CD14-positive monocyte (primary cell): ENCODE measurements at regions not wholly inside any gene's neighbourhood (a gene's known extent, or its start where the extent isn't known, plus 50 kb on each side); places are given as distances from the start of the nearest gene placed in this dataset.

Experiments used
- DNase-seq, 3 donors: peaks; one replicate each; pipeline ENCODE4 v3.0.0-alpha.2; 2011 to 2022
- H2AFZ ChIP-seq: 2 replicates; pipeline ENCODE4 v1.6.0; 2012; ENCODE audit warnings: mild to moderate bottlenecking, low read depth, low read length, inconsistent platforms; ENCODE audit not compliant: insufficient read depth, poor library complexity, severe bottlenecking
- H3K27ac ChIP-seq, 2 donors: 1 replicate in 1 of 2; 2 replicates in 1 of 2; pipeline ENCODE4 v1.5.1; 2012 to 2013; ENCODE audit warnings: low read length in 2 of 2, control low read depth in 1 of 2, inconsistent platforms in 1 of 2, low read depth in 1 of 2, mild to moderate bottlenecking in 1 of 2
- H3K27me3 ChIP-seq, 2 donors: one replicate each; pipeline versions ENCODE4 v1.6.0 to v1.6.1; 2011 to 2013; ENCODE audit warnings: low read length in 2 of 2; ENCODE audit not compliant: control insufficient read depth in 2 of 2, insufficient read depth in 2 of 2
- H3K36me3 ChIP-seq, 2 donors: replicated peaks in 1 of 2; 1 replicate in 1 of 2; 2 replicates in 1 of 2; pipeline versions ENCODE4 v1.5.1 to v1.6.1; 2012 to 2013; ENCODE audit warnings: low read length in 2 of 2, control low read depth in 1 of 2, inconsistent platforms in 1 of 2, mild to moderate bottlenecking in 1 of 2; ENCODE audit not compliant: insufficient read depth in 2 of 2, control insufficient read depth in 1 of 2
- H3K4me1 ChIP-seq, 2 donors: 1 replicate in 1 of 2; 2 replicates in 1 of 2; pipeline versions ENCODE4 v1.5.1 to v1.6.1; 2012 to 2013; ENCODE audit warnings: low read length in 2 of 2, control low read depth in 1 of 2, inconsistent platforms in 1 of 2, mild to moderate bottlenecking in 1 of 2, moderate library complexity in 1 of 2; ENCODE audit not compliant: insufficient read depth in 2 of 2, control insufficient read depth in 1 of 2
- H3K4me2 ChIP-seq: replicated peaks from 2 replicates; pipeline ENCODE3; 2012; ENCODE audit warnings: low read length, moderate library complexity, mild to moderate bottlenecking; ENCODE audit not compliant: poor library complexity, severe bottlenecking; ENCODE audit errors: extremely low read depth
- H3K4me3 ChIP-seq, 3 experiments: fragments of 200-600 bp in 1 of 3; sonication (generic) in 1 of 3; replicated peaks in 1 of 3; 1 replicate in 2 of 3; 2 replicates in 1 of 3; pipeline ENCODE4 v1.5.1; 2011 to 2013; ENCODE audit warnings: low read length in 3 of 3, mild to moderate bottlenecking in 3 of 3, control low read depth in 2 of 3, low read depth in 2 of 3, inconsistent platforms in 1 of 3, moderate library complexity in 1 of 3
- H3K79me2 ChIP-seq: 2 replicates; pipeline ENCODE4 v1.6.0; 2012; ENCODE audit warnings: mild to moderate bottlenecking, control low read depth, inconsistent platforms, low read length, moderate library complexity; ENCODE audit not compliant: insufficient read depth
- H3K9ac ChIP-seq: 2 replicates; pipeline ENCODE4 v1.6.0; 2017; ENCODE audit warnings: low read length, mild to moderate bottlenecking; ENCODE audit not compliant: insufficient read depth, poor library complexity, severe bottlenecking
- H3K9me3 ChIP-seq, 2 donors: replicated peaks in 1 of 2; 1 replicate in 1 of 2; 2 replicates in 1 of 2; pipeline versions ENCODE4 v1.5.1 to v1.6.1; 2012 to 2013; ENCODE audit warnings: low read length in 2 of 2, control low read depth in 1 of 2; ENCODE audit not compliant: control insufficient read depth in 1 of 2, insufficient read depth in 1 of 2
- H4K20me1 ChIP-seq: 2 replicates; pipeline ENCODE4 v1.6.0; 2012; ENCODE audit warnings: mild to moderate bottlenecking, low read length, control low read depth, moderate library complexity; ENCODE audit not compliant: insufficient read depth
- H3K27ac Mint-ChIP-seq, 7 donors: one replicate each; pipeline ENCODE4 v1.8.0; 2020; ENCODE audit warnings: mild to moderate bottlenecking in 7 of 7, mixed read lengths in 7 of 7, moderate library complexity in 6 of 7, inconsistent platforms in 2 of 7
- H3K27me3 Mint-ChIP-seq, 3 donors: one replicate each; pipeline ENCODE4 v1.8.0; 2021 to 2022; ENCODE audit warnings: low read depth in 3 of 3, mild to moderate bottlenecking in 3 of 3, mixed read lengths in 3 of 3, moderate library complexity in 3 of 3, inconsistent platforms in 1 of 3
- H3K36me3 Mint-ChIP-seq, 2 donors: one replicate each; pipeline ENCODE4 v1.8.0; 2020; ENCODE audit warnings: mixed read lengths in 2 of 2, inconsistent platforms in 1 of 2, mild to moderate bottlenecking in 1 of 2
- H3K4me1 Mint-ChIP-seq: one replicate; pipeline ENCODE4 v1.8.0; 2020; ENCODE audit warnings: mild to moderate bottlenecking, mixed read lengths
- H3K4me3 Mint-ChIP-seq, 2 donors: one replicate each; pipeline ENCODE4 v1.8.0; 2020; ENCODE audit warnings: mild to moderate bottlenecking in 2 of 2, mixed read lengths in 2 of 2, moderate library complexity in 1 of 2
- H3K9me3 Mint-ChIP-seq, 7 donors: one replicate each; pipeline ENCODE4 v1.8.0; 2020 to 2022; ENCODE audit warnings: mixed read lengths in 7 of 7, mild to moderate bottlenecking in 6 of 7, moderate library complexity in 6 of 7, inconsistent platforms in 2 of 7
- WGBS: methylation state at CpG from one replicate; pipeline ENCODE4 v1.1.5; 2013; ENCODE audit warnings: missing lambda C conversion rate; ENCODE audit not compliant: insufficient coverage; 5-methylcytosine and 5-hydroxymethylcytosine counted together
- intact Hi-C, 2 donors: fragments of 100-400 bp; cut with micrococcal nuclease; formaldehyde crosslinking; loops; one replicate each; pipeline versions ENCODE4 v1.15.0 to v1.15.1; 2023
- TF ChIP-seq, protein P1 (sequence below): fragments of 200-600 bp; IDR thresholded peaks from one replicate; pipeline ENCODE4 v1.8.0; 2022; ENCODE audit warnings: antibody characterized with exemption, mild to moderate bottlenecking

DNA sequence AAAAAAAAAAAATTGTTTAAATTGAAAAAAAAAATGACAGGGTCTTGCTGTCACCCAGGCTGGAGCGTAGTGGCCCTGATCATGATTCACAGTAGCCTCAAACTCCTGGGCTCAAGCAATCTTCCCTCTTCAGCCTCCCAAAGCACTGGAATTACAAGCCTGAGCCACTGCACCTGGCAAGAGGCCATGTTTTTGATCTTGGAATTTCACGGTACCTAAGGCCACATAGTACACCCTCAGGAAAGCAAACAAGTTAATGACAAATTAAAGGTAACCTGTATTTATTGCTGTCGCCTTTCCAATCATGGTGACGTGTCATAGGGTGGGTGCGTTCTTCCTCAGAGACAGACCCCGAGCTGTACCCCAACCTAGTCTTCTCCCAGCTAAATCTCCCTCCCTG, 79.2 kb downstream of the LINC00237 start:
- no peak for DNase-seq
- Histone ChIP-seq H3K27ac (no peak overlapping the region), H3K79me2 (no peaks in the 10 kb centered on the region), H2AFZ (no peak overlapping the region), H3K4me2 (no peak overlapping the region), H3K9me3 (no peaks in the 10 kb centered on the region), H4K20me1 (no peaks in the 10 kb centered on the region), H3K36me3 (no peaks in the 10 kb centered on the region), H3K4me1 (no peaks in the 10 kb centered on the region), H3K9ac (no peak overlapping the region), H3K27me3 (no peaks in the 10 kb centered on the region), H3K4me3 (no peak overlapping the region)
- H3K9me3 Mint-ChIP-seq = peaks cover 0 to 3% (median 1%) of the 10 kb centered on the region in 7 donors
- H3K4me3 Mint-ChIP-seq = no peak overlapping the region
- H3K36me3 Mint-ChIP-seq = no peaks in the 10 kb centered on the region
- intact Hi-C loops = no loop called here
- H3K4me1 Mint-ChIP-seq = no peaks in the 10 kb centered on the region
- H3K27me3 Mint-ChIP-seq = peaks cover 11 to 21% (median 14%) of the 10 kb centered on the region in 3 donors
- no peak overlapping the region for H3K27ac Mint-ChIP-seq
- TF ChIP-seq, protein P1, sequence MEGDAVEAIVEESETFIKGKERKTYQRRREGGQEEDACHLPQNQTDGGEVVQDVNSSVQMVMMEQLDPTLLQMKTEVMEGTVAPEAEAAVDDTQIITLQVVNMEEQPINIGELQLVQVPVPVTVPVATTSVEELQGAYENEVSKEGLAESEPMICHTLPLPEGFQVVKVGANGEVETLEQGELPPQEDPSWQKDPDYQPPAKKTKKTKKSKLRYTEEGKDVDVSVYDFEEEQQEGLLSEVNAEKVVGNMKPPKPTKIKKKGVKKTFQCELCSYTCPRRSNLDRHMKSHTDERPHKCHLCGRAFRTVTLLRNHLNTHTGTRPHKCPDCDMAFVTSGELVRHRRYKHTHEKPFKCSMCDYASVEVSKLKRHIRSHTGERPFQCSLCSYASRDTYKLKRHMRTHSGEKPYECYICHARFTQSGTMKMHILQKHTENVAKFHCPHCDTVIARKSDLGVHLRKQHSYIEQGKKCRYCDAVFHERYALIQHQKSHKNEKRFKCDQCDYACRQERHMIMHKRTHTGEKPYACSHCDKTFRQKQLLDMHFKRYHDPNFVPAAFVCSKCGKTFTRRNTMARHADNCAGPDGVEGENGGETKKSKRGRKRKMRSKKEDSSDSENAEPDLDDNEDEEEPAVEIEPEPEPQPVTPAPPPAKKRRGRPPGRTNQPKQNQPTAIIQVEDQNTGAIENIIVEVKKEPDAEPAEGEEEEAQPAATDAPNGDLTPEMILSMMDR = no peak
- 100% methylated on average over 6 of the region's 6 CpGs for WGBS

DNA sequence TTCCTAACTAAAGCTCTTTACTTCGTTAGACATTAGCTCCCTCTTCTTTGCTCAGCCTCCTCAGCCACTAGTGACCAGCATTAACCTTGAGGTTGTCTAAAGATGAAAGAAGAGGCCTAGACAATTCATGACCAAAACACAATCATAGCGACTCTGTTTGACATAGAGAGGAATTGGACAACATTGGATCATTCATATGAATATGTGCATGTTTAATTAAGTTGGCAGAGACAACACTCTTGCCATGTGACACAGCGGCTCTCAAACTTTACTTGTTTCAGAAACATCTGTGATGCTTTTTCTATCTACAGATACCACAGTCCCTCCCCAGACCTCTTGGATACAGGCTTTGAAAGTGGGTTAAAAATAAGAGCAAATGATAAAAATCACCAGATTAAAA, 81.7 kb downstream of the LINC00237 start:
- H3K4me3 Mint-ChIP-seq = no peak overlapping the region
- no CpG with 5 or more reads among the region's 3 CpGs for WGBS

More for the DNA sequence above, 81.7 kb downstream of the LINC00237 start:
- TF ChIP-seq, protein P1 = no peak
- no peaks in the 10 kb centered on the region for H3K4me1 ChIP-seq
- H2AFZ ChIP-seq = no peak overlapping the region
- H3K27me3 Mint-ChIP-seq = peaks cover 32 to 33% (median 32%) of the 10 kb centered on the region in 3 donors
- no peaks in the 10 kb centered on the region for H3K4me1 Mint-ChIP-seq
- no peak overlapping the region for H3K9ac ChIP-seq
- DNase-seq = no peak
- no peak overlapping the region for H3K4me2 ChIP-seq
- no peaks in the 10 kb centered on the region for H4K20me1 ChIP-seq
- no peaks in the 10 kb centered on the region for H3K79me2 ChIP-seq
- H3K27me3 ChIP-seq = peaks cover 20 to 24% of the 10 kb centered on the region in 2 donors
- H3K9me3 Mint-ChIP-seq = peaks cover 0 to 5% (median 2%) of the 10 kb centered on the region in 7 donors
- intact Hi-C loops = no loop called here
- H3K9me3 ChIP-seq = peaks cover 0 to 5% of the 10 kb centered on the region in 2 donors
- no peak overlapping the region for H3K27ac ChIP-seq
- no peak overlapping the region for H3K4me3 ChIP-seq
- no peaks in the 10 kb centered on the region for H3K36me3 ChIP-seq
- no peak overlapping the region for H3K27ac Mint-ChIP-seq
- H3K36me3 Mint-ChIP-seq = no peaks in the 10 kb centered on the region
